Myocyte (in vitro differentiated cells): ENCODE measurements at regions not wholly inside any gene's neighbourhood (a gene's known extent, or its start where the extent isn't known, plus 50 kb on each side); places are given as distances from the start of the nearest gene placed in this dataset.
"Not testable (repeated sequence)": the region's sequence is repeated elsewhere in the genome, so short reads cannot be mapped to it uniquely, and the experiment has no call there.

Source experiments
- DNase-seq: peaks from one replicate; pipeline ENCODE4 v3.0.0-alpha.2; 2012; ENCODE audit warnings: low read depth

GRCh38 chr20:54774426-54774825 is 299.0 kb downstream of the DOK5 start:
- no peak for DNase-seq

DNA sequence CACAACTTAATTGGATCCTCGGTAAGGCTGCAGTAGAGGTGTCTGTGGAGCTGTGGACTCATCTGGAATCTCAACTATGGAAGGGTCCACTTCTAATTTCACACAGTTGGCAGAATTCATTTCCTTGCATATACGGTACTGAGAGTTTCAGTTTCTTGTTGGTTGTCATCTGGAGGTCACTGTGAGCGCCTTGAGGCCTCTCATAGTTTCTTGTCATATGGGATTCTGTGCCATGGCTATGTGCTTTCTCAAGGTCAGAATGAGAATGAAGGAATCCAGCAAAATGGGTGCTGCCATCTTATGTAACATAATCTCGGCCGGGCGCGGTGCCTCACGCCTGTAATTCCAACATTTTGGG is 298.2 kb downstream of the DOK5 start:
- no peak for DNase-seq

- DNase-seq, result no peak
Measured at GRCh38 chr20:54772893-54773642, 297.7 kb downstream of the DOK5 start.

GRCh38 chr20:54766483-54766882 is 291.1 kb downstream of the DOK5 start:
- DNase-seq, result no peak

GRCh38 chr20:54763366-54763765 is 288.0 kb downstream of the DOK5 start:
- DNase-seq, result no peak

- DNase-seq, result no peak
Measured at GRCh38 chr20:54759589-54759988, 284.2 kb downstream of the DOK5 start.

DNA sequence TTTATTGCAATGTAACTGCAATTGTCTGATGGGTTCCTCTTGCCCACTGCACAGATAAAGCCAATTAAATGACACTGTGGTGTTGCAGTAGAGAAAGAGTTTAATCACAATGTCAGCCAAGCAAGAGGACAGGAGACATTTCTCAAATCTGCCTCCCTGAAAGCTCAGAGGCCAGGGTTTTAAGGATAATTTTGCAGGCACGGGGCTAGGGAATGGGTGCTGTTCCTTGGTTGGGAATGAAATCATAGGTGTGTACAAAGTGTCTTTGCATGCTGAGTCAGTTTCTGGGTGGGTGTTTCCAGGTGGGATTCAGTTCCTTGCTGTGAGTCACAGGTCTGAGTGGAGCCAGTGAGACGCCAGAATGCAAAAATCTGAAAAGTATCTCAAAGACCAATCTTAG is 271.4 kb downstream of the DOK5 start:
- no peak for DNase-seq

DNA sequence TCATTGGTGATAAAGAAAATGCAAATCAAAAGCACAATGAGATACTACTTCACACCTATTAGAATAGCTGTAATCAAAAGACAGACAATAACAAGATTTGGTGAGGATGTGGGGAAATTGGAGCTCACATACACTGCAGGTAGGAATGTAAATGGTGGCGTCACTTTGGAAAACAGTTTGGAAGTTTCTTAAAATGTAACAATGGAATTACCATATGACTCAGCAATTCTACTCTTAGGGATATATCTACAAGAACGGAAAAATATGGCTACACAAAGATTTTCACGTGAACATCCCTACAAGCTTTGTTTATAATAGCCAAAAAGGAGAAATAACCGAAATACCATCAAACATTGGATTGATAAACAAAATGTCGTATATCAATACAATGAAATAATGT is 270.4 kb downstream of the DOK5 start:
- no peak for DNase-seq

GRCh38 chr20:54744097-54744496 is 268.7 kb downstream of the DOK5 start:
- DNase-seq, result no peak

- no peak for DNase-seq
Measured at GRCh38 chr20:54742193-54742592, 266.8 kb downstream of the DOK5 start.

DNA sequence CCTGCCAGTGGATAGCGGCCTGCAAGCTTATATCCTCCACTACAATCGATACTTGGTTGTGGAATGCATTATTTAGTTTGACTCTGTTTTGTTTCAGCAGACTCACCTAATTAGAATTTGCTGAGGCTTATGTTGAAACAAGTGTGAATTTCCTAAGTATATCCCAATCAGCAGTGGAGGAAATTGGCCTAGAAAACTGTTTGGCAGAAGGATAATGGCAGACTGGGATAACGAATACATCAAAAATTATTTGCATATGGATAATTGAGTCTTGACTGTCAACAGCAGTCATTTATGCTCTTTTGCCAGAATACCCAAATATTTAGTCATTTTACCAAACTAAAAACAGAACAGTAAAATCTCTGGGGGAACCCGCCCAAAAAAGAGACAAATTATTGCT is 261.0 kb downstream of the DOK5 start:
- DNase-seq, result no peak

DNA sequence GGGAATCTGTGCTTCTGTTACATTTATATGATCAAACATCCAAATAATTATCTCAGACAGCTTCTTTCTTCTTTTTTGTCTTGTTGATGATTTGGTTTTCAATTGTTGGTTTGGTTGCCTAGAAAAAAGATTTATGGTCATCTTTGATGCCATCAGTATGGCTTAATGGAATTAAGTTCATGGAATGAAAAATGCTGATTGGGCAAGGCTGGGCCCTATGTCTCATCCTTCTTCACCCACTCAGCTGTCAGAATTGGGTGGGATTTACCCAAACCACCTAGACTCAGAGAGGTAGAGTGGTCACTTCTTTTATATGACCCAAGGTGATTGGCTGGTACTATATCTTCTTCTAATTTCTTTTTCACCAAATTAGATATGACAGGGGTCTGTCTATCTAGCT is 258.3 kb downstream of the DOK5 start:
- DNase-seq, result no peak

GRCh38 chr20:54727490-54727889 is 252.1 kb downstream of the DOK5 start:
- DNase-seq, result no peak

DNA sequence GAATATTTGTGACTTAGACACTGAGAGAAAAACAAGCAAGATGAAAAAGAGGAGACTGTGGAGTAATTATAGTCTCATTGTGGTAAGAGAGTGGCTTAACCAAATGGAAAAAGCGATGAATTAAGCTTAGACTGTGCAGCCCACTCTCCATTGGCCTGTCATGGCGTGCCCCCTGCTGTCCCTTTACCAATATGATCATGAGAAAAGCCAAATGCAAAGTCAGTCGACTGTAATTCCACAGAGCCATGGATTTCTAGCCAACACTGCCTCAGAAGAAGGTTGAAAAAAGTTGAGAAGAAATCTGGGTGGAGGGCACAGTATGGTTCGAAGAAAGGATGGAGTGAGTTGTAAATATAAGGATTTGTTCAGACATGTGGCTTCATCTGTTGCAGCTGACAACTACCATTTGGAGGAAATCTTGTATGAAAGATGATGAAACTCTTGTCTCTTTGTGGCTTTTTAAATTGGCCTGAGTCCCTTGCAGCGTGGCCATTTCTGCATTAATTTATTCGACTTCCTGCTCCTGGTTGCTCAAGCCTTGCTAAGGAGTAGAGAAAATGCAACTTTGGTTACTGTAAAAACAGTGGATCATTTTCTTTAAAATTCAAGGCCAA is 251.4 kb downstream of the DOK5 start:
- no peak for DNase-seq

- not testable (repeated sequence) for DNase-seq
Measured at GRCh38 chr20:54725266-54725665, 249.9 kb downstream of the DOK5 start.

GRCh38 chr20:54723723-54724122 is 248.3 kb downstream of the DOK5 start:
- DNase-seq, result no peak

DNA sequence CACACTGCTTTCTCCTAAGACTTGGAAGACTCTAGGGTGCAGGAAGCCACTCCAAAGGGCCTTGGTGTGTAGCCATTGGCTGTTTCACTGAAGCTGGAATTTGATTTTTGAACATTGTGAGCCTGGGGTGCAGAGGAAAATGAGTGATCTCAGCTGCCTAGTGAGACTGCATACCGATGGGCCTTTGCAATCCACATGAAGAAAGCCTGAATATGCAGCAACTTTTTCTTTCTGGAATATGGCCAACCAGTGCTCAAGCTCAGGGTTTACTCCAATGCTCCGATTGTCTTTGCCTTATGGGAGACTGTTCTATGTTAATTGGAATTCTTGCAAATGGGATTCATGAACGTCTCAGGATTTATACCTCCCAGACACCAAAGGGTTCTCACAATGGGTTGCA is 242.6 kb downstream of the DOK5 start:
- no peak for DNase-seq

DNA sequence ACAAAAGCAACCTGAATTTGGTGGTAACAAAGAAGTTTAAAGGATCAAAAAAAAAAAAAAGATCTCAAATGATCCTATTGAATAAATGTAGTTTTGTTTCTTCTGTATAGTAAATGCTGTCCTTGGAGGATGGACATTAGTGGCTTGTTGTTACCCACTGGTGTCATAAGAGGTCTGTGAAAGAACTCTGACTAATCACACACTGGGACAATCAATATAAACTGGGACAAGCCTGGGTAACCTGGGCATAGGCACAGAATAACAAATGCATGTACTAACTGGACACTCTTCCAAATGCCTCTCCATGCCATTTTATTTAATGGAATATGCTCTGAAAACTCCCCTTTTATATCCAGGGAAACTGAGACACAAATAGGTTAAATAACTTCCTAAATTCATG is 241.4 kb downstream of the DOK5 start:
- no peak for DNase-seq

GRCh38 chr20:54716174-54716747 is 240.9 kb downstream of the DOK5 start:
- DNase-seq, result no peak

GRCh38 chr20:54714817-54715216 is 239.4 kb downstream of the DOK5 start:
- DNase-seq, result no peak

DNA sequence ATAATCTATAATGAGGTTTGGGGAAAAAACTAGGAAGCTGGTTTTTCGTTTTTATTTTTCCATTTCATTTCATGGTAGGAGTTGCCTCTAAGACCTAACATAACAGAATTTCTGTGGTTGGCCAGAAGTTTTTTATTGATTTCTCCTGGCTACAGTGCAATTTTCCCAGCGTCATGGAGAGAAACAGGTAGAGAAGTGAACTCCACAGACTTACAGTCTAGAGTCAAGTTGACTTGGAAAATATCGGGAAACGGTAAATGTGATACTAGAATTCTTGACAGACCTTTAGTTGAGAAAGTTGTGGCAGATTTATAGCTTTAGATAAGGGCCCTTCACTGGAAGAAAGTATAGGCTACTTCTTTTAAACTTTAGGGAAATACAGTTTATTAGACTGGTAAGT is 238.3 kb downstream of the DOK5 start:
- DNase-seq, result no peak

DNA sequence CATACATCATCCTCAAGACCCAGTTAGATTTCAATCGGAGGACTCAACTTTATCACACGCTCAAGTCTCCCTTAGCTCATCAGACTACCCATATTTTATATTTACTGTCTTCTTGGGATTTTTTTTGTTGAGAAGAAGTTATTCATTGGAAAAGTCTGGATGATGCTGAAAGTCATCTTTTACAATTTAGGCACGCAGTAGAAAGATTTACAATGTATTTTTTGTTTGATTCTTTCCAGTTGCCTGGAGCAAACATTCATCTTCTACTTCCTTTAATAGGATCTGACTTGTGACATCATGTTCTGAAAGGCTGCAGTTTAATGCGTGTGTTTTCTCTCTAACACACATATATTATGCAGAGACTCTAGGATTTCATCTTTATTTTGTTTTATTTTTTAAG is 235.7 kb downstream of the DOK5 start:
- no peak for DNase-seq

DNA sequence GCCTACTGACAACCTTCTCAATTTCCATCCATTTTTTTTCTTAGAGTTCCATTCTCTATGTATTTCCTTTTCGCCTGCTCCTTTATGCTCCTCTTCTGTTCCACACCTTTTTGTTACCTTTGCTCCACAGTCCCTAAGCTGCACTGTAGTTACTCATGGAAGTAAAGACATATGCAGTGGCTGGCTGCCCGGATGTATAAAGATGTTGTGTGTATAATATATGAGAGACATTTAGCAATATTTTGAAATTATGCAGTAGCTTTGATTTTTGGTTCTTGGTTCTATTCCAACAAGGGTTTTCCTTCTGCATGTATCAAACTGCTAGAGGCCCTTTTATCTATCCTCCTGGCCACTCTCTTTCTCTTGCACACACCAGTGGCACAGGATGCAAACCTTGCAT is 234.9 kb downstream of the DOK5 start:
- DNase-seq, result no peak
